ENCODE measurements at regions not wholly inside any gene's neighbourhood (a gene's known extent, or its start where the extent isn't known, plus 50 kb on each side); places are given as distances from the start of the nearest gene placed in this dataset.

DNA sequence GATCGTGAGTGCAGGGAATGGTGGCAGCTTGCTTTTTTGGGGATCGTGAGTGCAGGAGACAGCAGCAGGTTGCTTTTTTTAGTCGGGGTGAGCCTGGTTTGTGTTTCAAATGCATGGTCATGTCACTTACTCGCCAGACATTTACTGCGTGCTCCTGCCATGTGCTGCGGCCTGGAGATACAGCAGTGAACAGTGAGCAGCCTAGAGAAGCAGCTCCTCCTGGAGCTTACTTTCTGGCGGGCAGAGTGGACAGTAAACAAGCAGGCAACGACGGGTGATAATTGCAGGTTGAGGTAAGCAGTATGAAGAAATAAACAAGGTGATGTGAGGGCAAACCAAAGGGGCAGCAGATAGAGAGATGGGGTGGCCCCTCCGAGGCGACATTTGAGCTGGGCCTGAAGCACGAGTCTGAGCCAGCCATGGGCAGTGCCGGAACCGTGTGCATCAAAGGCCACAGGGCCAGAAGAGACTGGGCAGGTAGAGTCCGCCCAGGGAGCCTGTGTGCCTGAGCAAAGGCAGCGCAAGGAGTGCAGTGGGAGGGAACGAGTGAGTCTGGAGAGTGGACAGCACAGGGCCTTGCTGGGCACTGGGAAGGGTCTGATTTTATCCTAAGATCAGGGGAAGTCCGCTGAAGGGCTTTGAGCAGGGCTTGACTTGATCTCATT lies 57.3 kb upstream of the RASA2 start:
- no peak for TF ChIP-seq POLR2AphosphoS5 (IDR thresholded peaks at IDR 0.05; ENCODE audit: low read depth, low read length)
- TF ChIP-seq POLR2A (IDR thresholded peaks at IDR 0.05; ENCODE audit: low read depth, low read length), result no peak
- TF ChIP-seq TAF1 (IDR thresholded peaks at IDR 0.05; ENCODE audit: borderline replicate concordance, low read depth, low read length), result no peak

All from GM12892 (cell line).